ENCODE measurements at regions not wholly inside any gene's neighbourhood (a gene's known extent, or its start where the extent isn't known, plus 50 kb on each side); places are given as distances from the start of the nearest gene placed in this dataset.

GRCh38 chr22:49296561-49296960, 531.1 kb downstream of the BRD1 start:
- Histone ChIP-seq H3K9ac (ENCODE audit: low read length) (no peak overlapping the region), H3K9me2 (ENCODE audit: insufficient read depth) (no peaks in the 10 kb centered on the region), H3K79me2 (ENCODE audit: insufficient read depth, low read length) (no peaks in the 10 kb centered on the region), H3K9me3 (ENCODE audit: control insufficient read depth in 1 of 2, insufficient read depth in 1 of 2, low read depth in 1 of 2, low read length in 2 of 2) (peaks cover 0 to 4% of the 10 kb centered on the region in 2 experiments; a peak in 1 of 4 replicates), H3K27ac (ENCODE audit: low read depth, low read length) (no peak overlapping the region), H3K36me3 (ENCODE audit: control insufficient read depth in 1 of 2, insufficient read depth in 2 of 2, low read length in 2 of 2) (no peaks in the 10 kb centered on the region), H3K4me1 (ENCODE audit: control insufficient read depth in 1 of 2, insufficient read depth in 2 of 2, low read length in 2 of 2) (no peaks in the 10 kb centered on the region), H3K27me3 (ENCODE audit: insufficient read depth, low read length) (peaks cover 14% of the 10 kb centered on the region), H3K4me2 (ENCODE audit: low read length) (no peak overlapping the region), H4K20me1 (ENCODE audit: insufficient read depth) (no peaks in the 10 kb centered on the region), H3K4me3 (replicated peaks in 1 of 2; ENCODE audit: low read depth in 1 of 2, low read length in 2 of 2) (no peak overlapping the region), H2AFZ (ENCODE audit: low read depth, low read length, poor library complexity, severe bottlenecking) (no peak overlapping the region)
- ChIA-PET POLR2A (no interaction called here), CTCF (interaction anchor here (1.7 kb wide), 1 partner anchor 9 kb away, joined by 6 read pairs; no protein-coding TSS in a partner anchor), RAD21 (ENCODE audit: low non-redundant PET in 1 of 2, low total read pairs in 2 of 2, uncharacterized antibody in 2 of 2, unreplicated experiment in 2 of 2) (no interaction called here)
- intact Hi-C loops (cut with micrococcal nuclease): no loop called here
- TF ChIP-seq MAX (IDR thresholded peaks at IDR 0.05): no peak
- TF ChIP-seq TCF7L2 (IDR thresholded peaks at IDR 0.05; ENCODE audit: borderline replicate concordance, extremely low read depth, insufficient read depth, insufficient read length): no peak
- no peak for TF ChIP-seq POLR2AphosphoS5 (IDR thresholded peaks at IDR 0.05; ENCODE audit: low read depth, low read length)
- no peak for TF ChIP-seq RAD21 (IDR thresholded peaks at IDR 0.05; ENCODE audit: low read depth)
- TF ChIP-seq POLR2A (IDR thresholded peaks at IDR 0.05; ENCODE audit: borderline replicate concordance, extremely low read depth, insufficient read depth, insufficient read length): no peak
- no peak for TF ChIP-seq CEBPB (IDR thresholded peaks at IDR 0.05; ENCODE audit: low read depth)
- TF ChIP-seq EGR1 (IDR thresholded peaks at IDR 0.05; ENCODE audit: low read depth): no peak
- TF ChIP-seq FOSL1 (IDR thresholded peaks at IDR 0.05; ENCODE audit: low read depth): no peak
- no peak for TF ChIP-seq ZBTB33 (IDR thresholded peaks at IDR 0.05; ENCODE audit: extremely low read depth, insufficient replicate concordance, low read length)
- ATAC-seq (no peak), DNase-seq (ENCODE audit: low read depth, low spot score) (no peak)
- no TSS peak for BruUV-seq (replicated peaks)
